ENCODE measurements at regions not wholly inside any gene's neighbourhood (a gene's known extent, or its start where the extent isn't known, plus 50 kb on each side); places are given as distances from the start of the nearest gene placed in this dataset.

GRCh38 chr6:56399250-56399671, 151.9 kb upstream of the COL21A1 start:
- Histone ChIP-seq H2BK15ac (ENCODE audit: low read depth, low read length) (no peak overlapping the region), H3K9ac (ENCODE audit: extremely low read depth, insufficient read length, low read length) (no peak overlapping the region), H3K79me1 (ENCODE audit: insufficient read depth, low read depth, low read length, poor library complexity, severe bottlenecking) (no peaks in the 10 kb centered on the region), H2BK12ac (ENCODE audit: insufficient read length, low read depth, low read length) (no peak overlapping the region), H3T11ph (ENCODE audit: low read length) (no peak overlapping the region), H3K14ac (ENCODE audit: insufficient read depth, low read length) (no peak overlapping the region), H3K4me2 (ENCODE audit: insufficient read depth, insufficient read length, low read length) (no peak overlapping the region), H3K4ac (ENCODE audit: low read depth, low read length) (no peak overlapping the region), H2BK5ac (ENCODE audit: insufficient read length, low read length) (no peak overlapping the region), H3K4me1 (ENCODE audit: insufficient read depth, low read length) (no peaks in the 10 kb centered on the region; the same call in 1 of the 2 replicates), H2AFZ (ENCODE audit: low read length) (no peak overlapping the region), H4K5ac (ENCODE audit: insufficient read length, low read depth, low read length) (no peak overlapping the region), H4K20me1 (ENCODE audit: control insufficient read depth, insufficient read depth, insufficient read length) (no peaks in the 10 kb centered on the region), H2BK20ac (ENCODE audit: low read depth, low read length, poor library complexity, severe bottlenecking) (no peak overlapping the region), H2BK120ac (ENCODE audit: low read depth, low read length, poor library complexity, severe bottlenecking) (no peak overlapping the region), H4K8ac (replicated peaks; ENCODE audit: insufficient read length, low read depth, low read length) (no peak overlapping the region), H2AK5ac (ENCODE audit: insufficient read length, low read length) (no peak overlapping the region), H3K27ac (ENCODE audit: insufficient read length, low read depth, low read length) (no peak overlapping the region), H3K9me3 (ENCODE audit: control insufficient read depth, low read depth, low read length) (no peaks in the 10 kb centered on the region), H3K56ac (ENCODE audit: insufficient read length, low read depth, low read length) (no peak overlapping the region), H3K79me2 (ENCODE audit: insufficient read depth, low read length) (no peaks in the 10 kb centered on the region), H3K23me2 (ENCODE audit: insufficient read length, low read depth, low read length, poor library complexity, severe bottlenecking) (no peaks in the 10 kb centered on the region), H3K27me3 (ENCODE audit: insufficient read depth, low read length) (no peaks in the 10 kb centered on the region), H3K23ac (ENCODE audit: insufficient read length, low read depth, low read length) (no peak overlapping the region), H3K18ac (ENCODE audit: insufficient read length, low read depth, low read length) (no peak overlapping the region), H4K91ac (ENCODE audit: insufficient read length, low read depth, low read length) (no peak overlapping the region)
- Mint-ChIP-seq H3K27me3 (ENCODE audit: low read depth) (no peaks in the 10 kb centered on the region), H3K4me3 (no peak overlapping the region), H3K36me3 (ENCODE audit: insufficient read depth in 1 of 3, low read depth in 3 of 3) (peaks cover 0 to 16% (median 2%) of the 10 kb centered on the region in 3 experiments; a peak in 4 of 7 replicates), H3K27ac (peak overlapping the region in 1 of 3 experiments; percentile 76; a peak in 2 of 7 replicates), H3K4me1 (peaks cover 10 to 14% of the 10 kb centered on the region in 2 experiments), H3K9me3 (peaks cover 6 to 12% of the 10 kb centered on the region in 2 experiments)
- TF ChIP-seq CTCF (conservative IDR thresholded peaks at IDR 0.05), result no peak
- WGBS (ENCODE audit: extremely low coverage, insufficient read length, low lambda C conversion rate), result no CpG with 5 or more reads among the region's 2 CpGs
- DNase-seq, result no peak
